ENCODE measurements at regions not wholly inside any gene's neighbourhood (a gene's known extent, or its start where the extent isn't known, plus 50 kb on each side); places are given as distances from the start of the nearest gene placed in this dataset.

- CTCF ChIA-PET, result no interaction called here
Measured at GRCh38 chr12:127189992-127190391, 1077.0 kb upstream of the TMEM132C start.

GRCh38 chr12:127191129-127191528 lies 1075.8 kb upstream of the TMEM132C start:
- CTCF ChIA-PET, result no interaction called here

More at GRCh38 chr12:127189992-127190391, 1077.0 kb upstream of the TMEM132C start:
- Histone ChIP-seq H3K4me3 (ENCODE audit: low read depth, low read length) (no peak overlapping the region), H3K27ac (ENCODE audit: low read depth, low read length) (no peak overlapping the region), H3K27me3 (ENCODE audit: control insufficient read depth, insufficient read depth, low read length) (no peaks in the 10 kb centered on the region), H3K9me3 (ENCODE audit: control insufficient read depth, insufficient read depth, low read length) (peaks cover 9% of the 10 kb centered on the region; the same call in 1 of the 2 replicates)
- POLR2A ChIA-PET, result no interaction called here
- TF ChIP-seq CTCF (IDR thresholded peaks at IDR 0.05; ENCODE audit: low read depth, low read length), result no peak
- DNase-seq (ENCODE audit: low read depth, low spot score), result no peak

GRCh38 chr12:127192391-127192790 lies 1074.6 kb upstream of the TMEM132C start:
- TF ChIP-seq CTCF (IDR thresholded peaks at IDR 0.05; ENCODE audit: low read depth, low read length), result no peak
- H3K9me3 ChIP-seq (ENCODE audit: control insufficient read depth, insufficient read depth, low read length), result peaks cover 9% of the 10 kb centered on the region
- ChIA-PET POLR2A (no interaction called here), CTCF (no interaction called here)
- H3K27ac ChIP-seq (ENCODE audit: low read depth, low read length), result no peak overlapping the region
- no peak for DNase-seq (ENCODE audit: low read depth, low spot score)
- no peaks in the 10 kb centered on the region for H3K27me3 ChIP-seq (ENCODE audit: control insufficient read depth, insufficient read depth, low read length)
- no peak overlapping the region for H3K4me3 ChIP-seq (ENCODE audit: low read depth, low read length)

More at GRCh38 chr12:127191129-127191528, 1075.8 kb upstream of the TMEM132C start:
- POLR2A ChIA-PET, result interaction anchor here (0.5 to 0.7 kb wide), 2 partner anchors 25 to 40 kb away, joined by 3 read pairs; no protein-coding TSS in a partner anchor
- Histone ChIP-seq H3K9me3 (ENCODE audit: control insufficient read depth, insufficient read depth, low read length) (peaks cover 9% of the 10 kb centered on the region; the same call in 1 of the 2 replicates), H3K4me3 (ENCODE audit: low read depth, low read length) (no peak overlapping the region), H3K27ac (ENCODE audit: low read depth, low read length) (no peak overlapping the region), H3K27me3 (ENCODE audit: control insufficient read depth, insufficient read depth, low read length) (no peaks in the 10 kb centered on the region)
- TF ChIP-seq CTCF (IDR thresholded peaks at IDR 0.05; ENCODE audit: low read depth, low read length), result no peak
- peak; percentile 29 for DNase-seq (ENCODE audit: low read depth, low spot score)

- Histone ChIP-seq H3K27ac (ENCODE audit: low read depth, low read length) (no peak overlapping the region), H3K27me3 (ENCODE audit: control insufficient read depth, insufficient read depth, low read length) (no peaks in the 10 kb centered on the region), H3K4me3 (ENCODE audit: low read depth, low read length) (no peak overlapping the region), H3K9me3 (ENCODE audit: control insufficient read depth, insufficient read depth, low read length) (peaks cover 6% of the 10 kb centered on the region)
- no peak for TF ChIP-seq CTCF (IDR thresholded peaks at IDR 0.05; ENCODE audit: low read depth, low read length)
- no peak for DNase-seq (ENCODE audit: low read depth, low spot score)
- CTCF ChIA-PET, result no interaction called here
- POLR2A ChIA-PET, result no interaction called here
Measured at GRCh38 chr12:127193341-127193740, 1073.6 kb upstream of the TMEM132C start.

GRCh38 chr12:127194176-127194575 lies 1072.8 kb upstream of the TMEM132C start:
- Histone ChIP-seq H3K27me3 (ENCODE audit: control insufficient read depth, insufficient read depth, low read length) (no peaks in the 10 kb centered on the region), H3K27ac (ENCODE audit: low read depth, low read length) (no peak overlapping the region), H3K9me3 (ENCODE audit: control insufficient read depth, insufficient read depth, low read length) (peaks cover 4% of the 10 kb centered on the region), H3K4me3 (ENCODE audit: low read depth, low read length) (no peak overlapping the region)
- POLR2A ChIA-PET, result no interaction called here
- no peak for TF ChIP-seq CTCF (IDR thresholded peaks at IDR 0.05; ENCODE audit: low read depth, low read length)
- CTCF ChIA-PET, result no interaction called here
- no peak for DNase-seq (ENCODE audit: low read depth, low spot score)
